ENCODE measurements at regions not wholly inside any gene's neighbourhood (a gene's known extent, or its start where the extent isn't known, plus 50 kb on each side); places are given as distances from the start of the nearest gene placed in this dataset.

GRCh38 chr19:30224689-30225606, 147.2 kb upstream of the ZNF536 start:
- TF ChIP-seq CTCF (IDR thresholded peaks at IDR 0.05 in 2 of 3, conservative IDR thresholded peaks at IDR 0.05 in 1 of 3; ENCODE audit: insufficient read depth in 2 of 3, low read depth in 1 of 3, low read length in 3 of 3): no peak
- TF ChIP-seq SMAD4 (CRISPR knock-in tag; conservative IDR thresholded peaks at IDR 0.05): no peak
- no peak for TF ChIP-seq SIN3A (IDR thresholded peaks at IDR 0.05; ENCODE audit: borderline replicate concordance in 2 of 2, control insufficient read depth in 1 of 2, low read depth in 2 of 2, low read length in 2 of 2)
- TF ChIP-seq NCOA1 (IDR thresholded peaks at IDR 0.05; ENCODE audit: low read depth): no peak
- no peak for TF ChIP-seq HDAC1 (IDR thresholded peaks at IDR 0.05)
- no peak for TF ChIP-seq CREB1 (IDR thresholded peaks at IDR 0.05)
- no peak for TF ChIP-seq CREB1 (CRISPR knock-in tag; IDR thresholded peaks at IDR 0.05)
- no peak for TF ChIP-seq REST (IDR thresholded peaks at IDR 0.05; ENCODE audit: borderline replicate concordance)
- no peak for TF ChIP-seq REST (CRISPR knock-in tag; IDR thresholded peaks at IDR 0.05; ENCODE audit: low read depth)

All from K562 (cell line).